RWPE1 (cell line): ENCODE measurements at regions not wholly inside any gene's neighbourhood (a gene's known extent, or its start where the extent isn't known, plus 50 kb on each side); places are given as distances from the start of the nearest gene placed in this dataset.
A peak's percentile ranks its signal among the peaks of the same experiment; 100 is the strongest.

ENCODE experiments used
- CTCF ChIA-PET: fragments of 350-600 bp; sonication (Branson Sonifier 250); formaldehyde crosslinking; extraction: SDS; loops from one replicate; lab custom pipeline; 2021; lab: Yijun Ruan, JAX
- POLR2A ChIA-PET: fragments of 400-600 bp; formaldehyde crosslinking; extraction: SDS; loops from one replicate; lab custom pipeline; 2020; ENCODE audit warnings: antibody characterized with exemption; ENCODE audit not compliant: low non-redundant PET; lab: Yijun Ruan, JAX
- DNase-seq: peaks from one replicate; pipeline ENCODE4 v3.0.0; 2012; ENCODE audit warnings: low spot score
- H3K27ac ChIP-seq: fragments of 450-650 bp; 2 replicates; pipeline ENCODE4 v1.5.1; 2017
- TF ChIP-seq, protein P1 (sequence below): fragments of 450-650 bp; conservative IDR thresholded peaks from 2 replicates; pipeline ENCODE4 v1.5.1; 2017; ENCODE audit warnings: low read depth, mild to moderate bottlenecking

DNA sequence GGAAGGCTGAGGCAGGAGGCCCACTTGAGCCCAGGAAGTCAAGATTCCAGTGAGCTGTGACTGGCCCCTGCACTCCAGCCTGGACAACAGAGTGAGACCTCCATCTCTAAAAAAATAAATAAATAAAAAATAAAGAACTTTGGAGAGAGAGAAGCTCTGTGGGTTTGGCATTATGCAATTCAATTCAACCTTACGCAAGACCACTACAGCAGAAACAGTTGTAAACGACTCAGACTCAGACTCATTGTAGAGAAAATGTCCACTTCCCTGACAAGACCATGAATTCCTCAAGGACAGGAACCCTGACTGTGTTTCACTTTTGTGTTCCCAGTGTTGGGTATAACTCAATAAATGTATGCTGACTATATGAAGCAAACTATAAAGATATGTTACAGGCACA lies 90.3 kb upstream of the C3orf80 start:
- no peak for DNase-seq
- TF ChIP-seq, protein P1, sequence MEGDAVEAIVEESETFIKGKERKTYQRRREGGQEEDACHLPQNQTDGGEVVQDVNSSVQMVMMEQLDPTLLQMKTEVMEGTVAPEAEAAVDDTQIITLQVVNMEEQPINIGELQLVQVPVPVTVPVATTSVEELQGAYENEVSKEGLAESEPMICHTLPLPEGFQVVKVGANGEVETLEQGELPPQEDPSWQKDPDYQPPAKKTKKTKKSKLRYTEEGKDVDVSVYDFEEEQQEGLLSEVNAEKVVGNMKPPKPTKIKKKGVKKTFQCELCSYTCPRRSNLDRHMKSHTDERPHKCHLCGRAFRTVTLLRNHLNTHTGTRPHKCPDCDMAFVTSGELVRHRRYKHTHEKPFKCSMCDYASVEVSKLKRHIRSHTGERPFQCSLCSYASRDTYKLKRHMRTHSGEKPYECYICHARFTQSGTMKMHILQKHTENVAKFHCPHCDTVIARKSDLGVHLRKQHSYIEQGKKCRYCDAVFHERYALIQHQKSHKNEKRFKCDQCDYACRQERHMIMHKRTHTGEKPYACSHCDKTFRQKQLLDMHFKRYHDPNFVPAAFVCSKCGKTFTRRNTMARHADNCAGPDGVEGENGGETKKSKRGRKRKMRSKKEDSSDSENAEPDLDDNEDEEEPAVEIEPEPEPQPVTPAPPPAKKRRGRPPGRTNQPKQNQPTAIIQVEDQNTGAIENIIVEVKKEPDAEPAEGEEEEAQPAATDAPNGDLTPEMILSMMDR, result no peak
- POLR2A ChIA-PET, result no interaction called here
- CTCF ChIA-PET, result interaction anchor here (0.6 to 0.7 kb wide), 3 partner anchors 171 to 826 kb away, joined by 3 to 4 read pairs (median 3); no protein-coding TSS in a partner anchor
- peak overlapping the region; percentile 10; the same call in 1 of the 2 replicates for H3K27ac ChIP-seq

DNA sequence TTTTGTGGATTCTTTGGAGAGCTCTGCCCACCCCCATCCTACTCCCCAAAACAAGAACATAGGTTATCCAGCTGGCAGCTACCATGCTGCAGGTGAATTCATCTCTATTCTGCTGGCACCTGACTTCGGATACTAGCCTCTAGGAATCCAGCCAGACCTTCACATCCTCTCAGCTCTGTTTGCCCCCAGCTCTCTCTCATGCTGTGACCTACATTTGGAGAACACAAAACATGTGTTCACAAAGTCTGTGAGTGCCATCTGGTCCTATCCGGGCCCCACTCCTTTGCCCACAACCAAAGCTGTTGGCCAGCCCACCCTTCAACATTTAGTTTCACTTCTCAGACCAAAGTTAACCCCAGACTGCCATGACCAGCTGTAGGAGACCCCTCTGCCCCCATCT lies 89.4 kb upstream of the C3orf80 start:
- H3K27ac ChIP-seq, result no peak overlapping the region
- DNase-seq, result no peak
- TF ChIP-seq, protein P1, result no peak
- ChIA-PET POLR2A (no interaction called here), CTCF (interaction anchor here (0.5 to 0.6 kb wide), 2 partner anchors 129 to 1291 kb away, joined by 3 to 4 read pairs; no protein-coding TSS in a partner anchor)

DNA sequence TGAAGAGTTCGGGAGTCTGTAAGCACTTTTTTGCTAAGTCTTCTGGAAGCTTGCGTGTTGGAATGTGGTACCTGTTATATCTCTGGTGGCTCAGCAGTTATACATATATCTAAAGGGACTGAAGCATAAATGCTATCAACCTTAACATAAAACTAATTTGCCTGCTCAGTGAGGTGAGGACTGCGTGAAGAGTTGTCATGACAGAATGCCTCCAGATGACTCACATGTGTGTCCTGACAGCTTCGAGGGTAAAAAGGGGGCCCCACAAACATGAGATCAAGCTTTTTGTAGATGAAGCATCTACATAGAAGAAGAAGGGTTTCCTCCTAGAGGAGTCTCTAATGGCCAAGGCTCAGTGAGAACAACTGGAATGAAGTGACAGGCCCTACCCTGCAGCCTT lies 88.8 kb upstream of the C3orf80 start:
- TF ChIP-seq, protein P1, result no peak
- H3K27ac ChIP-seq, result no peak overlapping the region
- CTCF ChIA-PET, result interaction anchor here (0.6 kb wide), 1 partner anchor 1290 kb away, joined by 3 read pairs; no protein-coding TSS in a partner anchor
- no peak for DNase-seq
- POLR2A ChIA-PET, result no interaction called here

DNA sequence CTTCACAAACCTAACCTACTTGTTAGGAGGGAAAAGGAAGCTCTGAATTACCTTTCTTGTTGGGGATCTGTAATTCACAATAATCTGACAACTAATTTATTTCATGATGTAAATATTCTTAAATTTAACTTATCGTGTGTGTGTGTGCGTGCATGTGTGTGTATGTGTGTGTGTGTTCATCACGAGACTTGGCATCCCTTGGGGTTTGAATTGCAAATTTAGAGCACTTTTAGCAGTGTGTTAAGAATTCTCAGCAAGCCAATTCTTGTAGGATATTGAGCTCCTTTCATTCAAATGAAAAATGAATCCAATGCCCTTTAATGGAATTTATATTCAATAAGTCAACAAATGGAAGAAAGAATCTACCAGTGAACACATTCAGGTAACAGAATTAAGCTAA lies 85.9 kb upstream of the C3orf80 start:
- CTCF ChIA-PET, result interaction anchor here (0.6 kb wide), 1 partner anchor 86 kb away, joined by 4 read pairs; no protein-coding TSS in a partner anchor

DNA sequence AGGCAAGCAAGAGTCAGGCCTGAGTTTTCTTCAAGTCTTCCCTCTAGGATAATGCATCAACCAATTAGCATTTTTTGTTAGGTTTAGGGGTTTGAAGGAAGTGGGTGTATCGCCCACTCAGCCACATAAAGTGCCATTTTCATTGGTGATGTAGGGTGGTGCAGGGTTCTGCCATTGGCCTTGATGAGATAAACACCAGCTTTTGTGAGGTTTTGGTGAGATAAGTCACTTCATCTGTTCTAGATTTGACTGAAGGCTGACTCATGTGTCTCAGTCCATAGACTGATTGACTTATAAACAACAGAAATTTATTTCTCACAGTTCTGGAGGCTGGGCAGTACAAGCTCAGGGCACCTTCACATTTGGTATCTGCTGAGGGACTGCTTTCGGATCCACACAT lies 84.5 kb upstream of the C3orf80 start:
- POLR2A ChIA-PET, result no interaction called here
- TF ChIP-seq, protein P1, result no peak
- CTCF ChIA-PET, result no interaction called here
- no peak for DNase-seq
- H3K27ac ChIP-seq, result no peak overlapping the region

More for the DNA sequence above, 85.9 kb upstream of the C3orf80 start:
- no peak for DNase-seq
- POLR2A ChIA-PET, result no interaction called here
- TF ChIP-seq, protein P1, result no peak
- no peak overlapping the region for H3K27ac ChIP-seq

DNA sequence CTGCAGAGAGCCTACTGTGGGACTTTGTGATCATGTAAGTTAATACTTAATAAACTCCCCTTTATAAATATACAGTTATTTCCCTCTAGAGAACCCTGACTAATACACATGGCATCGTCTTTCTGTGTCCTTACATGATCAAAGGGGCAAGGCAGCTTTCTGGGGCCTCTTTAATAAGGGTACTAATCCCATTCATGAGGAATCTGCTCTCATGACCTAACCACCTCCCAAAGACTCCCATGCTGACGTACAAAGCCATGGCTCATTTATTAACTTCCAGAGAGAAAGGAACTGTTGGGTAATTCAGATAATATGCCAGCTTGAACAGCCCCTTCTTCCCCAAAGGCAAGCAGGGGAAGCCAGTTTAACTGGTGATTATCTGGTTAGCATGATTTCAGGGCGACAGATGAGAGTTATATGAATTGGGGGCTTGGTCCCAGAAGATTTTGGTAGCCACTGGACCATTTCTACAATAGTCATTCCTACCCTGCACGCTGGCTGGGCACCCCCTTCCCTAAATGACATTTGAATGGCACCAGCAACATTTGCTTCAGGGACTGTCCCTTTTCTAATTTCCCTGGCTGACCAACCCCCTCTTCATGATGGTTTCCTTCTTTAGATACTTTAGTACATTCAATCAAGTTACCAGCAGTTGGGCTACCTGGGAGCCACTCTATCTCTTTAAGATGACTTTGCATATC lies 83.6 kb upstream of the C3orf80 start:
- ChIA-PET POLR2A (no interaction called here), CTCF (interaction anchor here (0.7 kb wide), 1 partner anchor 1369 kb away, joined by 3 read pairs; no protein-coding TSS in a partner anchor)
- H3K27ac ChIP-seq, result no peak overlapping the region
- no peak for DNase-seq
- TF ChIP-seq, protein P1, result no peak
